ENCODE measurements at regions not wholly inside any gene's neighbourhood (a gene's known extent, or its start where the extent isn't known, plus 50 kb on each side); places are given as distances from the start of the nearest gene placed in this dataset.

DNA sequence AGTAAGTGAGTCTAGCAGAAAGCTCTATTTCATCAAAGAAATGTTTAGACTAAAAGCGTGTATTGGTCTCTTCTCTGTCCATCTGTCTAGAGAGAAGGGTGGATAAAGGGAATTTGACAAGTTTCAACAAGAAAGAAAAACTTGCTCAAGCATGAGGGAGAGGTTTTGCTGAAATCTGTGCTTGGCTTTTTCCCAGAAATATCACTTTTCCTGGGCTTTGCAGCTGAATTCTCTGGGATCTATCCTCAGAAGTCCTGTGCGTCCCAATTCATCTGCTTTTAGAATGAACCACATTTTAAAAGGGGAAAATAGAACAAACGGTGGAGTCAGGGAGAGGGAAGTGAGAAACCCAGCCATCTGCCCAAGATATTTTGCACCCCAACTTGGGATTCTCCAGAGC, 59.6 kb upstream of the CELF2 start:
- DNase-seq (ENCODE audit: low spot score): no peak

DNA sequence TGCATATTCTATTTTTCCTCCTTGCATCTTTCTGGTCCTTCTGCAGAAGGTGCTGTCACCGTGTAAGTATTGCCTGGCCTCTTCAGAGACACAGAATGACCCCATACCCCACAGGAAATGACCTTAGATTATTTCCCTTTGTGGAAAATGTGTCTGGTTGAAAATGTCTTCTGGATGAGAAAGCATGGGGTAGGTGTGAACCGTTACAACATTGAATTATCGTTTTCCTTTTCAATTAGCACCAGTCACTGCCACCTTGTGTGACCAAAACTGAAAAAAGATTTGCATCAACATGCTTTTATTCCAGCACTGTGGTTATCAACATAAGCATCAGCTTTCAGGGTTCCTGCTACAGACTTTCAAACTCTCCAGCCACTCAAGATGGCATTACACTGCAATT, 58.0 kb upstream of the CELF2 start:
- DNase-seq (ENCODE audit: low spot score): no peak

- no peak for DNase-seq (ENCODE audit: low spot score)
Observed at GRCh38 chr10:10960534-10960933, 57.1 kb upstream of the CELF2 start.

- DNase-seq (ENCODE audit: low spot score): no peak
Observed at GRCh38 chr10:10961072-10961471, 56.6 kb upstream of the CELF2 start.

- no peak for DNase-seq (ENCODE audit: low spot score)
Observed at GRCh38 chr10:10967029-10967428, 50.6 kb upstream of the CELF2 start.

DNA sequence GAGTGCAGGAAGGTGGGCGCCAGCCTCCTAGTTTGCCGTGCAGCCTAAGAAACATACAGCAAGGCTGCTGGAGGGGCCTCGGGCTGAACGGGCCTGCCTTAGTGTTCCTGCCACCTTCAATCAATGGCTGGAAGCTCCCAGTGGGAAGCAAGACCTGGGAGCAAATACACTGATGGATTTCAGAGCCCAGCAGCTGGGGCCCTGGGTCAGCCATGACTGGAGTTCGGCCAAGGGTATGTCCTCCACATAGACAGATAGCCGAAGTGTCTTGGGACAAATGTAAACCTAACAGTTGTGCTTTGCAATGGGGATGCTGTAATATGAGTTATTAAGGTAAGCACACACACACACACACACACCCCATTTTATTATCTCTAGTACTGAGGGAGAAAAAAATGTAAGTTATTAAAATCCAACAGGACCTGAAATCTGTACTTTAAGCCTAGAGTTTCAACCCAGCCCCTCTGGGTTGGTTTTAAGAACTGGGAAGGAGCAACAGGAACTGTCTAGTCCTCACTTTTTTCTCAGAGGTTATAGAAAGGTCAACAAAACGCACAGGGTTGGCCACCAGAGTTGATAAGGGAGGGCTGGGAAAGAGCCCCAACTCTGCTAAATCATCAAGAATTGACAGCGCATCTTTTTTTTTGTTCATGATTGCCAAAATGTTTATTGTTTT, 50.0 kb upstream of the CELF2 start:
- DNase-seq (ENCODE audit: low spot score): no peak
